Mucosa of descending colon (tissue), 3 donors: ENCODE measurements at regions not wholly inside any gene's neighbourhood (a gene's known extent, or its start where the extent isn't known, plus 50 kb on each side); places are given as distances from the start of the nearest gene placed in this dataset.

Source experiments
- ATAC-seq: fragments of 200-7000 bp; cut with Tn5 transposase; one replicate; pipeline ENCODE4 v1.9.1; 2020; ENCODE audit warnings: mild to moderate bottlenecking, moderate library complexity
- DNase-seq, 3 donors: peaks; one replicate each; pipeline ENCODE4 v3.0.0-alpha.2; 2020
- H3K36me3 ChIP-seq: fragments of 200-600 bp; one replicate; pipeline ENCODE4 v1.8.0; 2021; ENCODE audit warnings: low read depth, mild to moderate bottlenecking
- H3K4me1 ChIP-seq: fragments of 200-600 bp; one replicate; pipeline ENCODE4 v1.8.0; 2021; ENCODE audit warnings: low read depth, mild to moderate bottlenecking
- H3K4me3 ChIP-seq: fragments of 200-600 bp; one replicate; pipeline ENCODE4 v1.8.0; 2021; ENCODE audit warnings: mild to moderate bottlenecking
- H3K9me3 ChIP-seq: fragments of 200-600 bp; one replicate; pipeline ENCODE4 v1.8.0; 2021; ENCODE audit warnings: mild to moderate bottlenecking
- CTCF ChIP-seq: fragments of 200-600 bp; IDR thresholded peaks from one replicate; pipeline ENCODE4 v1.8.0; 2022; ENCODE audit warnings: antibody characterized with exemption, mild to moderate bottlenecking
- intact Hi-C, 2 donors: fragments of 100-400 bp; cut with DNase I in 1 of 2; cut with micrococcal nuclease in 1 of 2; formaldehyde crosslinking; loops; one replicate each; pipeline versions ENCODE4 v1.11.0 to v1.11.1; 2022; cut with DNase I, micrococcal nuclease
- donor health status: DM: no; HTN: no; CAD: no; lungs with moderate emphysema.
- donor health status: DM: no; HTN: no; CAD: no.
- donor health status: DM: no; HTN: yes; CAD: no.

- H3K4me3 ChIP-seq = no peak overlapping the region
- DNase-seq (no peak), ATAC-seq (no peak)
- no peaks in the 10 kb centered on the region for H3K9me3 ChIP-seq
- no peaks in the 10 kb centered on the region for H3K36me3 ChIP-seq
- intact Hi-C loops = no loop called here
- no peak for TF ChIP-seq CTCF
- H3K4me1 ChIP-seq = no peaks in the 10 kb centered on the region
These were observed 384.5 kb upstream of the PIK3R1 start for GRCh38 chr5:67831048-67831447.

GRCh38 chr5:67827541-67827940 is 388.0 kb upstream of the PIK3R1 start:
- DNase-seq = no peak
- no peak for TF ChIP-seq CTCF
- no peak for ATAC-seq
- no peaks in the 10 kb centered on the region for H3K9me3 ChIP-seq
- no peak overlapping the region for H3K4me3 ChIP-seq
- intact Hi-C loops = no loop called here
- H3K36me3 ChIP-seq = no peaks in the 10 kb centered on the region
- no peaks in the 10 kb centered on the region for H3K4me1 ChIP-seq

GRCh38 chr5:67824852-67825251 is 390.7 kb upstream of the PIK3R1 start:
- no peak for TF ChIP-seq CTCF
- intact Hi-C loops = no loop called here
- H3K9me3 ChIP-seq = no peaks in the 10 kb centered on the region
- DNase-seq (no peak), ATAC-seq (no peak)
- H3K4me3 ChIP-seq = no peak overlapping the region
- no peaks in the 10 kb centered on the region for H3K36me3 ChIP-seq
- no peaks in the 10 kb centered on the region for H3K4me1 ChIP-seq

- DNase-seq = no peak
- ATAC-seq = no peak
- intact Hi-C loops = no loop called here
- Histone ChIP-seq H3K36me3 (no peaks in the 10 kb centered on the region), H3K4me1 (peaks cover 12% of the 10 kb centered on the region), H3K4me3 (no peak overlapping the region), H3K9me3 (no peaks in the 10 kb centered on the region)
- TF ChIP-seq CTCF = no peak
These were observed 397.9 kb upstream of the PIK3R1 start for GRCh38 chr5:67817652-67818051.

GRCh38 chr5:67816456-67816855 is 399.1 kb upstream of the PIK3R1 start:
- no peak for TF ChIP-seq CTCF
- DNase-seq (no peak), ATAC-seq (no peak)
- H3K4me1 ChIP-seq = peaks cover 12% of the 10 kb centered on the region
- H3K9me3 ChIP-seq = no peaks in the 10 kb centered on the region
- intact Hi-C loops = no loop called here
- no peak overlapping the region for H3K4me3 ChIP-seq
- no peaks in the 10 kb centered on the region for H3K36me3 ChIP-seq
